HCT116 (cell line): ENCODE measurements at regions not wholly inside any gene's neighbourhood (a gene's known extent, or its start where the extent isn't known, plus 50 kb on each side); places are given as distances from the start of the nearest gene placed in this dataset.

Experiments
- ATAC-seq: fragments of 200-7000 bp; cut with Tn5 transposase; 2 replicates; pipeline ENCODE4 v1.9.1; 2020; ENCODE audit warnings: mild to moderate bottlenecking, moderate library complexity
- BruUV-seq: library from RNA; stranded (reverse); fragments of 400-500 nt; replicated peaks from 2 replicates; lab custom pipeline; 2021; lab: Mats Ljungman, UMichigan
- CTCF ChIA-PET: fragments of 300-600 bp; sonication (Branson Sonifier 250); formaldehyde crosslinking; loops from one replicate; lab custom pipeline; 2021; ENCODE audit warnings: antibody characterized with exemption; lab: Charles Lee
- POLR2A ChIA-PET: fragments of 300-600, 350-600 bp; sonication (Branson Sonifier 250); formaldehyde crosslinking; loops from one replicate; lab custom pipeline; 2021; ENCODE audit warnings: antibody characterized with exemption; lab: Charles Lee
- RAD21 ChIA-PET, 2 experiments: fragments of 300-600 bp; sonication (Branson Sonifier 250); formaldehyde crosslinking; loops; one replicate each; lab custom pipeline; 2023; ENCODE audit warnings: low total read pairs in 2 of 2; ENCODE audit not compliant: uncharacterized antibody in 2 of 2, unreplicated experiment in 2 of 2, low non-redundant PET in 1 of 2; lab: Charles Lee
- DNase-seq: peaks from one replicate; pipeline ENCODE4 v3.0.0-alpha.2; 2010; ENCODE audit warnings: low read depth, low spot score
- H2AFZ ChIP-seq: fragments of 200-600 bp; shearing (Covaris generic), sonication (generic); 2 replicates; pipeline ENCODE4 v1.6.1; 2017; ENCODE audit warnings: low read depth, mixed run types, mixed read lengths, antibody characterized with exemption, low read length; ENCODE audit not compliant: poor library complexity, severe bottlenecking
- H3K27ac ChIP-seq: 2 replicates; pipeline ENCODE4 v1.5.1; 2012; ENCODE audit warnings: low read depth, low read length
- H3K27me3 ChIP-seq: fragments of 200-600 bp; sonication (generic); 2 replicates; pipeline ENCODE4 v1.6.1; 2016; ENCODE audit warnings: mixed run types, low read length, mixed read lengths; ENCODE audit not compliant: insufficient read depth
- H3K36me3 ChIP-seq, 2 experiments: fragments of 200-500 bp in 1 of 2; fragments of 200-600 bp in 1 of 2; sonication (Bioruptor generic) in 1 of 2; sonication (generic) in 1 of 2; 2 replicates each; pipeline versions ENCODE4 v1.5.1 to v1.6.1; 2014 to 2016; ENCODE audit warnings: low read length in 2 of 2, inconsistent platforms in 1 of 2, mixed read lengths in 1 of 2, mixed run types in 1 of 2; ENCODE audit not compliant: insufficient read depth in 2 of 2, control insufficient read depth in 1 of 2
- H3K4me1 ChIP-seq, 2 experiments: fragments of 200-600 bp in 1 of 2; sonication (generic) in 1 of 2; 2 replicates each; pipeline versions ENCODE4 v1.5.1 to v1.6.1; 2012 to 2017; ENCODE audit warnings: low read length in 2 of 2, inconsistent platforms in 1 of 2, mild to moderate bottlenecking in 1 of 2, mixed read lengths in 1 of 2, mixed run types in 1 of 2, moderate library complexity in 1 of 2; ENCODE audit not compliant: insufficient read depth in 2 of 2, control insufficient read depth in 1 of 2
- H3K4me2 ChIP-seq: fragments of 200-600 bp; sonication (generic); 2 replicates; pipeline ENCODE4 v1.6.1; 2017; ENCODE audit warnings: mixed run types, low read length, mixed read lengths
- H3K4me3 ChIP-seq, 2 experiments: fragments of 200-600 bp in 1 of 2; sonication (generic) in 1 of 2; replicated peaks in 1 of 2; 2 replicates each; pipeline ENCODE4 v1.5.1; 2011 to 2016; ENCODE audit warnings: low read length in 2 of 2, control low read depth in 1 of 2, low read depth in 1 of 2, mild to moderate bottlenecking in 1 of 2, mixed read lengths in 1 of 2, mixed run types in 1 of 2
- H3K79me2 ChIP-seq: fragments of 200-600 bp; sonication (generic); 2 replicates; pipeline ENCODE4 v1.6.1; 2017; ENCODE audit warnings: mild to moderate bottlenecking, mixed run types, low read length, moderate library complexity, mixed read lengths; ENCODE audit not compliant: insufficient read depth
- H3K9ac ChIP-seq: fragments of 200-600 bp; sonication (generic); 2 replicates; pipeline ENCODE4 v1.6.1; 2016; ENCODE audit warnings: low read length, mixed read lengths
- H3K9me2 ChIP-seq: fragments of 200-600 bp; sonication (generic), shearing (Covaris generic); 2 replicates; pipeline ENCODE4 v1.6.1; 2017; ENCODE audit warnings: mixed run types, mild to moderate bottlenecking, moderate library complexity; ENCODE audit not compliant: insufficient read depth
- H3K9me3 ChIP-seq, 2 experiments: fragments of 200-500 bp in 1 of 2; fragments of 200-600 bp in 1 of 2; sonication (Bioruptor generic) in 1 of 2; sonication (generic) in 1 of 2; 2 replicates each; pipeline ENCODE4 v1.6.1; 2014 to 2017; ENCODE audit warnings: low read length in 2 of 2, mixed read lengths in 2 of 2, inconsistent platforms in 1 of 2, low read depth in 1 of 2, mild to moderate bottlenecking in 1 of 2, mixed run types in 1 of 2, moderate library complexity in 1 of 2; ENCODE audit not compliant: control insufficient read depth in 1 of 2, insufficient read depth in 1 of 2
- H4K20me1 ChIP-seq: fragments of 200-600 bp; sonication (generic), shearing (Covaris generic); 2 replicates; pipeline ENCODE4 v1.6.1; 2017; ENCODE audit warnings: mixed run types, mild to moderate bottlenecking, moderate library complexity; ENCODE audit not compliant: insufficient read depth
- EGR1 ChIP-seq: IDR thresholded peaks from 2 replicates; pipeline ENCODE4 v1.6.1; 2012; ENCODE audit warnings: low read depth
- ELF1 ChIP-seq: IDR thresholded peaks from 2 replicates; pipeline ENCODE4 v1.6.1; 2012; ENCODE audit warnings: low read depth, borderline replicate concordance
- EZH2 ChIP-seq: fragments of 200-600 bp; sonication (generic); IDR thresholded peaks from 2 replicates; pipeline ENCODE4 v1.6.1; 2017; ENCODE audit warnings: antibody characterized with exemption, mixed run types
- JUND ChIP-seq: IDR thresholded peaks from 2 replicates; pipeline ENCODE4 v1.6.1; 2012
- POLR2A ChIP-seq: IDR thresholded peaks from 2 replicates; pipeline ENCODE4 v1.7.0; 2011; ENCODE audit warnings: borderline replicate concordance; ENCODE audit not compliant: insufficient read depth, insufficient read length; ENCODE audit errors: extremely low read depth
- ZFX ChIP-seq: fragments of 450-650 bp; IDR thresholded peaks from 2 replicates; pipeline ENCODE4 v1.6.1; 2017
- intact Hi-C: fragments of 100-400 bp; cut with micrococcal nuclease; formaldehyde crosslinking; loops from 2 replicates; pipeline ENCODE4 v1.10.0; 2022
- TF ChIP-seq, protein P1 (sequence below): IDR thresholded peaks from 2 replicates; pipeline ENCODE4 v1.6.1; 2012

DNA sequence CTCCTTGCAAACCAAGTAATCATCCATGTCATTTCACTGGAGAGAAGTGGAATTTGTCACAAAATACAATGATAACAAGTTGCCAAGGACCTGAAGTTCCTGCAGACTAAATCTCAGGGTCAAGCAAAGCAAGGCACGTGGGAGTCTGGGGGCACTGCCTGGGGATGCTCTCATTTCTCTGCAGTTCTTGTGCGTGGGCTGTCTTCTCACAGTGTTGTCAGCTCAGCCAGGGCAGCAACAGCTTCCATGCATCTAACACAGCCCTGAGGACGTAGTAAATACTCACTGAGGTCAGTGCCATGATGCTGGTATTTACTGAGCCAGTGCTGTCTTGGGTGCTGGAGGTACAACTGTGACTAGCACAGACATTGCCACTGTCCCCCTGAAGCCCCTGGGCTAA is 62.9 kb upstream of the CMKLR1 start:
- BruUV-seq, result no TSS peak
- POLR2A ChIA-PET, result no interaction called here
- CTCF ChIA-PET, result no interaction called here

DNA sequence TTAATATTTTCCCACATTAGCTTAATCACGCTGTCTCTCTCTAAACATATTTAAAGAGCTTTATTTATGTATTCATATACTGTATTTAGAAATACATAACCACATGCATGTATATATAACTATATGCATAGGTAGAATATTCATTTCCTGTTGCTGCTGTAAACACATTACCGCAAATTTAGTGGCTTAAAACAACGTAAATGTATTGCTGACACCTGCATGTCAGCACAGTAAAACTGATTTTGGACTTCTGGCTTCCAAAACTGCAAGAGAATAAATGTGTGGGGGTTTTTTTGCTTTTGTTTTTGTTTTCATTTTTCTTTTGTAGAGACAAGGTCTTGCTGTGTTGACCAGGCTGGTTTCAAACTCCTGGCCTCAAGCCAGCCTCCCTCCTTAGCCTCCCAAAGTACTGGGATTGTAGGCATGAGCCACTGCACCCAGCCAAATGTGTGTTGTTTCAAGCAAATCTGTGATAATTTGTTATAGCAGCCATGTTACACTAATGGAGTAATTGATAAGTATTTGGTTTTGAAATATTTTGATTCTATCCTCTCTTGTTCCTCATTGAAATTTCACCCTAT is 61.9 kb upstream of the CMKLR1 start:
- no peak overlapping the region for H3K27ac ChIP-seq
- H3K9ac ChIP-seq, result no peak overlapping the region
- TF ChIP-seq, protein P1, sequence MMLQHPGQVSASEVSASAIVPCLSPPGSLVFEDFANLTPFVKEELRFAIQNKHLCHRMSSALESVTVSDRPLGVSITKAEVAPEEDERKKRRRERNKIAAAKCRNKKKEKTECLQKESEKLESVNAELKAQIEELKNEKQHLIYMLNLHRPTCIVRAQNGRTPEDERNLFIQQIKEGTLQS, result no peak
- TF ChIP-seq JUND, result no peak
- no peak for TF ChIP-seq EZH2
- no peak for TF ChIP-seq POLR2A
- no peak for TF ChIP-seq ELF1
- TF ChIP-seq EGR1, result no peak
- no peak for TF ChIP-seq ZFX
- no peaks in the 10 kb centered on the region for H3K36me3 ChIP-seq
- ChIA-PET POLR2A (no interaction called here), CTCF (no interaction called here), RAD21 (no interaction called here)
- H3K27me3 ChIP-seq, result peaks cover 58% of the 10 kb centered on the region
- no peak overlapping the region for H3K4me2 ChIP-seq
- H3K4me1 ChIP-seq, result no peaks in the 10 kb centered on the region
- BruUV-seq, result no TSS peak
- no peaks in the 10 kb centered on the region for H4K20me1 ChIP-seq
- no peaks in the 10 kb centered on the region for H3K9me3 ChIP-seq
- no peaks in the 10 kb centered on the region for H3K9me2 ChIP-seq
- ATAC-seq, result no peak
- DNase-seq, result no peak
- no peak overlapping the region for H3K4me3 ChIP-seq
- H3K79me2 ChIP-seq, result no peaks in the 10 kb centered on the region
- intact Hi-C loops, result no loop called here
- H2AFZ ChIP-seq, result no peak overlapping the region

More for the DNA sequence above, 62.9 kb upstream of the CMKLR1 start:
- Histone ChIP-seq H3K4me2 (no peak overlapping the region), H2AFZ (no peak overlapping the region), H3K27ac (no peak overlapping the region), H3K79me2 (no peaks in the 10 kb centered on the region), H4K20me1 (no peaks in the 10 kb centered on the region), H3K4me1 (no peaks in the 10 kb centered on the region), H3K9me2 (no peaks in the 10 kb centered on the region), H3K9me3 (no peaks in the 10 kb centered on the region), H3K4me3 (no peak overlapping the region), H3K36me3 (no peaks in the 10 kb centered on the region), H3K9ac (no peak overlapping the region), H3K27me3 (peaks cover 58% of the 10 kb centered on the region)
- TF ChIP-seq, protein P1, result no peak
- ATAC-seq (no peak), DNase-seq (no peak)
- RAD21 ChIA-PET, result no interaction called here
- intact Hi-C loops, result no loop called here
